HG03108 (cell line): ENCODE measurements at regions not wholly inside any gene's neighbourhood (a gene's known extent, or its start where the extent isn't known, plus 50 kb on each side); places are given as distances from the start of the nearest gene placed in this dataset.
"Not testable (repeated sequence)": the region's sequence is repeated elsewhere in the genome, so short reads cannot be mapped to it uniquely, and the experiment has no call there.

Source experiments
- ATAC-seq: cut with Tn5 transposase; IDR thresholded peaks from one replicate; pipeline ENCODE4 v1.9.1; 2021; ENCODE audit warnings: moderate library complexity; ENCODE audit not compliant: unreplicated experiment

- ATAC-seq: no peak
Observed at GRCh38 chr6:21708320-21708580, 114.7 kb downstream of the SOX4 start.

GRCh38 chr6:21710216-21710615, 116.7 kb downstream of the SOX4 start:
- no peak for ATAC-seq

GRCh38 chr6:21710908-21711627, 117.5 kb downstream of the SOX4 start:
- no peak for ATAC-seq

GRCh38 chr6:21712213-21712612, 118.7 kb downstream of the SOX4 start:
- no peak for ATAC-seq

GRCh38 chr6:21713481-21713880, 119.9 kb downstream of the SOX4 start:
- no peak for ATAC-seq

GRCh38 chr6:21715180-21715579, 121.6 kb downstream of the SOX4 start:
- ATAC-seq: no peak

GRCh38 chr6:21722510-21722909, 129.0 kb downstream of the SOX4 start:
- no peak for ATAC-seq

GRCh38 chr6:21726676-21727075, 133.1 kb downstream of the SOX4 start:
- ATAC-seq: no peak

- ATAC-seq: no peak
Observed at GRCh38 chr6:21728141-21728540, 134.6 kb downstream of the SOX4 start.

- no peak for ATAC-seq
Observed at GRCh38 chr6:21729431-21729830, 135.9 kb downstream of the SOX4 start.

- ATAC-seq: no peak
Observed at GRCh38 chr6:21730533-21730932, 137.0 kb downstream of the SOX4 start.

GRCh38 chr6:21731411-21732031, 138.0 kb downstream of the SOX4 start:
- ATAC-seq: no peak

- ATAC-seq: not testable (repeated sequence)
Observed at GRCh38 chr6:21732032-21732730, 138.6 kb downstream of the SOX4 start.

- no peak for ATAC-seq
Observed at GRCh38 chr6:21732731-21733130, 139.2 kb downstream of the SOX4 start.

GRCh38 chr6:21733311-21733710, 139.8 kb downstream of the SOX4 start:
- ATAC-seq: no peak

GRCh38 chr6:21734204-21734603, 140.7 kb downstream of the SOX4 start:
- no peak for ATAC-seq

- no peak for ATAC-seq
Observed at GRCh38 chr6:21738180-21739094, 144.9 kb downstream of the SOX4 start.

- ATAC-seq: no peak
Observed at GRCh38 chr6:21739241-21739640, 145.7 kb downstream of the SOX4 start.

GRCh38 chr6:21739838-21740237, 146.3 kb downstream of the SOX4 start:
- ATAC-seq: no peak

GRCh38 chr6:21740376-21741124, 147.0 kb downstream of the SOX4 start:
- no peak for ATAC-seq
